Pulmonary artery endothelial cell (primary cell): ENCODE measurements at regions not wholly inside any gene's neighbourhood (a gene's known extent, or its start where the extent isn't known, plus 50 kb on each side); places are given as distances from the start of the nearest gene placed in this dataset.
"Not testable (repeated sequence)": the region's sequence is repeated elsewhere in the genome, so short reads cannot be mapped to it uniquely, and the experiment has no call there.

Source experiments
- DNase-seq: peaks from one replicate; pipeline ENCODE4 v3.0.0-alpha.2; 2011; ENCODE audit warnings: low read depth, low spot score

GRCh38 chr1:79732950-79733349 is 726.4 kb upstream of the ADGRL4 start:
- DNase-seq: no peak

GRCh38 chr1:79726911-79727310 is 720.4 kb upstream of the ADGRL4 start:
- no peak for DNase-seq

- no peak for DNase-seq
Observed at GRCh38 chr1:79726321-79726720, 719.8 kb upstream of the ADGRL4 start.

GRCh38 chr1:79716447-79716846 is 709.9 kb upstream of the ADGRL4 start:
- peak; percentile 93 for DNase-seq

- no peak for DNase-seq
Observed at GRCh38 chr1:79714664-79715063, 708.1 kb upstream of the ADGRL4 start.

GRCh38 chr1:79711001-79711431 is 704.5 kb upstream of the ADGRL4 start:
- no peak for DNase-seq

- DNase-seq: no peak
Observed at GRCh38 chr1:79708646-79709265, 702.2 kb upstream of the ADGRL4 start.

GRCh38 chr1:79705218-79705617 is 698.7 kb upstream of the ADGRL4 start:
- DNase-seq: no peak

GRCh38 chr1:79704067-79704466 is 697.5 kb upstream of the ADGRL4 start:
- DNase-seq: no peak

- not testable (repeated sequence) for DNase-seq
Observed at GRCh38 chr1:79702336-79702999, 695.9 kb upstream of the ADGRL4 start.

- DNase-seq: no peak
Observed at GRCh38 chr1:79695138-79695537, 688.6 kb upstream of the ADGRL4 start.

- DNase-seq: no peak
Observed at GRCh38 chr1:79694241-79694640, 687.7 kb upstream of the ADGRL4 start.

- no peak for DNase-seq
Observed at GRCh38 chr1:79693441-79694114, 687.0 kb upstream of the ADGRL4 start.

GRCh38 chr1:79692519-79692918 is 686.0 kb upstream of the ADGRL4 start:
- DNase-seq: no peak

GRCh38 chr1:79688932-79689331 is 682.4 kb upstream of the ADGRL4 start:
- DNase-seq: no peak

- DNase-seq: no peak
Observed at GRCh38 chr1:79683420-79683819, 676.9 kb upstream of the ADGRL4 start.

GRCh38 chr1:79682478-79682877 is 675.9 kb upstream of the ADGRL4 start:
- DNase-seq: no peak

GRCh38 chr1:79681382-79681781 is 674.9 kb upstream of the ADGRL4 start:
- DNase-seq: no peak

GRCh38 chr1:79679916-79680315 is 673.4 kb upstream of the ADGRL4 start:
- DNase-seq: no peak

GRCh38 chr1:79667848-79668696 is 661.5 kb upstream of the ADGRL4 start:
- no peak for DNase-seq

- no peak for DNase-seq
Observed at GRCh38 chr1:79667166-79667565, 660.6 kb upstream of the ADGRL4 start.

- DNase-seq: no peak
Observed at GRCh38 chr1:79663916-79664315, 657.4 kb upstream of the ADGRL4 start.
